A673 (cell line): ENCODE measurements at regions not wholly inside any gene's neighbourhood (a gene's known extent, or its start where the extent isn't known, plus 50 kb on each side); places are given as distances from the start of the nearest gene placed in this dataset.

ENCODE experiments used
- BruUV-seq: library from RNA; stranded (reverse); fragments of 400-500 nt; replicated peaks from 2 replicates; lab custom pipeline; 2021; lab: Mats Ljungman, UMichigan
- CTCF ChIA-PET: fragments of 300-600 bp; sonication (Branson Sonifier 250); formaldehyde crosslinking; loops from one replicate; lab custom pipeline; 2022; ENCODE audit warnings: antibody characterized with exemption; lab: Charles Lee
- POLR2A ChIA-PET: fragments of 300-600 bp; sonication (Branson Sonifier 250); formaldehyde crosslinking; loops from one replicate; lab custom pipeline; 2022; ENCODE audit warnings: antibody characterized with exemption; ENCODE audit not compliant: low non-redundant PET; lab: Charles Lee
- DNase-seq: peaks from one replicate; pipeline ENCODE4 v3.0.0-alpha.2; 2015; ENCODE audit warnings: low spot score
- H3K27ac ChIP-seq: fragments of 200-600 bp; sonication (generic); 2 replicates; pipeline ENCODE4 v1.5.1; 2016; ENCODE audit warnings: mixed run types, low read depth, mild to moderate bottlenecking, mixed read lengths, antibody characterized with exemption, low read length; ENCODE audit not compliant: poor library complexity, severe bottlenecking
- H3K27me3 ChIP-seq: fragments of 200-600 bp; sonication (generic); replicated peaks from 2 replicates; pipeline ENCODE4 v1.6.1; 2017; ENCODE audit warnings: mixed run types, low read depth, mild to moderate bottlenecking, mixed read lengths, antibody characterized with exemption, low read length; ENCODE audit not compliant: insufficient read depth, poor library complexity
- H3K36me3 ChIP-seq: fragments of 200-600 bp; sonication (generic); 2 replicates; pipeline ENCODE4 v1.6.1; 2016; ENCODE audit warnings: mixed run types, mild to moderate bottlenecking, mixed read lengths, antibody characterized with exemption, low read length; ENCODE audit not compliant: insufficient read depth, poor library complexity, severe bottlenecking
- H3K4me1 ChIP-seq: fragments of 200-600 bp; sonication (generic); 2 replicates; pipeline ENCODE4 v1.6.1; 2017; ENCODE audit warnings: mixed run types, mild to moderate bottlenecking, mixed read lengths, antibody characterized with exemption, low read length; ENCODE audit not compliant: insufficient read depth, poor library complexity, severe bottlenecking
- H3K4me3 ChIP-seq: fragments of 200-600 bp; sonication (generic); 2 replicates; pipeline ENCODE4 v1.5.1; 2016; ENCODE audit warnings: low read depth, mixed run types, mild to moderate bottlenecking, mixed read lengths, low read length; ENCODE audit not compliant: poor library complexity, severe bottlenecking
- H3K9me3 ChIP-seq: fragments of 200-600 bp; sonication (generic); 2 replicates; pipeline ENCODE4 v1.6.1; 2016; ENCODE audit warnings: mixed run types, low read depth, mild to moderate bottlenecking, mixed read lengths, antibody characterized with exemption, low read length; ENCODE audit not compliant: poor library complexity, severe bottlenecking
- CTCF ChIP-seq: fragments of 300-800, 200-600 bp; sonication (generic); conservative IDR thresholded peaks from 2 replicates; pipeline ENCODE4 v1.5.1; 2017; ENCODE audit warnings: low read depth, mild to moderate bottlenecking, antibody characterized with exemption, low read length, moderate library complexity, mixed read lengths
- EZH2 ChIP-seq: fragments of 200-600 bp; sonication (generic); IDR thresholded peaks from 2 replicates; pipeline ENCODE4 v1.6.1; 2017; ENCODE audit warnings: borderline replicate concordance, low read depth, mild to moderate bottlenecking, mixed read lengths, antibody characterized with exemption, low read length; ENCODE audit not compliant: poor library complexity, severe bottlenecking
- intact Hi-C: fragments of 100-400 bp; cut with micrococcal nuclease; formaldehyde crosslinking; loops from one replicate; pipeline ENCODE4 v1.10.0; 2022; ENCODE audit not compliant: unreplicated experiment

DNA sequence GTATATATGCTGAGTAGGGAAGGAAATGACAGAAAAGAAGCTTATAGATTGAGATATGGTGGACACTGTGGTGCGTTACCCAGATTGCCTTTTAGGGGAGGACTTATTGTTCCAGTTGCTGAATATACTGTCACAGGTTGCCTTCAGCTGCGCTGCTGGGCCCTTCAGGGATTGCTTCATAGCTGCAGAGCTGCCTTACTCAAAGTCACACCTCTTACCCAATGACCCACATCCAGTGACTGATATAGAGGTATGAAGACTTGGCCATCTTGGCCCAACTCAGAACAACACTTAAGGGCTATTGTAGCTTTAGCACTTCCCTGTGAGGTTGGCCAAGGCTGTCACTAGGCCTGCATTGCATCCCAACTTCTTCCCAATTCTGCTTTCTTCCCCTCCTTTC, 63.4 kb upstream of the TMEM164 start:
- H3K4me1 ChIP-seq: no peaks in the 10 kb centered on the region
- BruUV-seq: no TSS peak
- no peak overlapping the region for H3K4me3 ChIP-seq
- CTCF ChIA-PET: no interaction called here
- no peaks in the 10 kb centered on the region for H3K27me3 ChIP-seq
- no peak overlapping the region for H3K27ac ChIP-seq
- no peak for TF ChIP-seq CTCF
- no peak for TF ChIP-seq EZH2
- intact Hi-C loops: no loop called here
- POLR2A ChIA-PET: no interaction called here
- H3K9me3 ChIP-seq: no peaks in the 10 kb centered on the region
- DNase-seq: no peak
- no peaks in the 10 kb centered on the region for H3K36me3 ChIP-seq

DNA sequence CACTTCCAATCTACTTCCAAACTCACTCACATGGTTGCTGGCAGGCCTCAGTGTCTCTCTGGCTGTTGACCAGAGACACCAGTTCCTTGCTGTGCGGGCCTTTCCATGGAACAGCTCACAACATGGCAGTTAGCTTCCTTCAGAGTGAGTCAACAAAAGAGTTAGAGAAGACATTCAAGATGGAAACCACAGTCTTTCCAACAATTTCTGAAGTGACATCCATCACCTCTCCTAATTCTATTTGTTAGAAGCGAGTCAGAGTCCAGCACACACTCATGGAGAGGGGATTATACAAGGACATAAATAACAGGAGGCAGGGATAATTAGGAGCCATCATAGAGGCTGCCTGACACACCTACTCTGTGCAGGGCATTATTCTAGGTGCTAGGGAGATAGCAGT, 62.5 kb upstream of the TMEM164 start:
- TF ChIP-seq CTCF: no peak
- TF ChIP-seq EZH2: no peak
- Histone ChIP-seq H3K4me1 (no peaks in the 10 kb centered on the region), H3K9me3 (no peaks in the 10 kb centered on the region), H3K27me3 (no peaks in the 10 kb centered on the region), H3K4me3 (no peak overlapping the region), H3K36me3 (no peaks in the 10 kb centered on the region), H3K27ac (no peak overlapping the region)
- ChIA-PET CTCF (no interaction called here), POLR2A (no interaction called here)
- intact Hi-C loops: no loop called here
- no TSS peak for BruUV-seq
- no peak for DNase-seq

GRCh38 chrX:109943092-109943739, 59.7 kb upstream of the TMEM164 start:
- Histone ChIP-seq H3K9me3 (no peaks in the 10 kb centered on the region), H3K36me3 (no peaks in the 10 kb centered on the region), H3K4me3 (no peak overlapping the region), H3K27me3 (no peaks in the 10 kb centered on the region), H3K27ac (no peak overlapping the region), H3K4me1 (no peaks in the 10 kb centered on the region)
- POLR2A ChIA-PET: no interaction called here
- CTCF ChIA-PET: no interaction called here
- intact Hi-C loops: no loop called here
- DNase-seq: no peak
- TF ChIP-seq CTCF (no peak), EZH2 (no peak)
- BruUV-seq: no TSS peak
